Endodermal cell (in vitro differentiated cells): ENCODE measurements at regions not wholly inside any gene's neighbourhood (a gene's known extent, or its start where the extent isn't known, plus 50 kb on each side); places are given as distances from the start of the nearest gene placed in this dataset.

Experiments
- DNase-seq: peaks from one replicate; pipeline ENCODE4 v3.0.0-alpha.2; 2017
- H3K27ac ChIP-seq: 2 replicates; pipeline ENCODE4 v1.5.1; 2013; ENCODE audit warnings: mild to moderate bottlenecking, low read depth, low read length, moderate library complexity
- H3K27me3 ChIP-seq: 2 replicates; pipeline ENCODE4 v1.6.1; 2013; ENCODE audit warnings: mild to moderate bottlenecking, low read length, moderate library complexity; ENCODE audit not compliant: insufficient read depth, control insufficient read depth, poor library complexity, severe bottlenecking
- H3K36me3 ChIP-seq: 2 replicates; pipeline ENCODE4 v1.7.0; 2013; ENCODE audit warnings: mild to moderate bottlenecking, low read length, moderate library complexity; ENCODE audit not compliant: control insufficient read depth, insufficient read depth
- H3K4me1 ChIP-seq: one replicate; pipeline ENCODE4 v1.7.0; 2013; ENCODE audit warnings: low read length; ENCODE audit not compliant: control insufficient read depth, insufficient read depth
- H3K4me3 ChIP-seq: 2 replicates; pipeline ENCODE4 v1.5.1; 2013; ENCODE audit warnings: mild to moderate bottlenecking, low read length, moderate library complexity
- H3K9ac ChIP-seq: 2 replicates; pipeline ENCODE4 v1.6.1; 2013; ENCODE audit warnings: mild to moderate bottlenecking, low read length, moderate library complexity; ENCODE audit not compliant: poor library complexity, severe bottlenecking; ENCODE audit errors: extremely low read depth
- H3K9me3 ChIP-seq: 2 replicates; pipeline ENCODE4 v1.6.1; 2013; ENCODE audit warnings: mild to moderate bottlenecking, low read length, moderate library complexity; ENCODE audit not compliant: control insufficient read depth
- H3K27ac Mint-ChIP-seq: 2 replicates; pipeline ENCODE4 v1.8.0; 2020; ENCODE audit warnings: mixed read lengths
- H3K27me3 Mint-ChIP-seq: 2 replicates; pipeline ENCODE4 v1.8.0; 2021; ENCODE audit warnings: mild to moderate bottlenecking, mixed read lengths; ENCODE audit not compliant: insufficient read depth
- H3K36me3 Mint-ChIP-seq: 2 replicates; pipeline ENCODE4 v1.8.0; 2020; ENCODE audit warnings: low read depth, mixed read lengths
- H3K4me1 Mint-ChIP-seq: 2 replicates; pipeline ENCODE4 v1.8.0; 2020; ENCODE audit warnings: mixed read lengths
- H3K4me3 Mint-ChIP-seq: 2 replicates; pipeline ENCODE4 v1.8.0; 2020; ENCODE audit warnings: mild to moderate bottlenecking, moderate library complexity, mixed read lengths
- H3K9me3 Mint-ChIP-seq: 2 replicates; pipeline ENCODE4 v1.8.0; 2020; ENCODE audit warnings: mild to moderate bottlenecking, mixed read lengths
- WGBS, 2 experiments: methylation state at CpG; one replicate each; pipeline versions ENCODE4 v1.1.5 to v1.1.7; 2013; ENCODE audit warnings: missing lambda C conversion rate in 2 of 2, mixed read lengths in 1 of 2; ENCODE audit not compliant: insufficient coverage in 1 of 2, insufficient read length in 1 of 2; 5-methylcytosine and 5-hydroxymethylcytosine counted together
- TF ChIP-seq, protein P1 (sequence below): fragments of 200-600 bp; sonication (generic); conservative IDR thresholded peaks from 2 replicates; pipeline ENCODE4 v1.5.0; 2021; ENCODE audit warnings: antibody characterized with exemption, mild to moderate bottlenecking

DNA sequence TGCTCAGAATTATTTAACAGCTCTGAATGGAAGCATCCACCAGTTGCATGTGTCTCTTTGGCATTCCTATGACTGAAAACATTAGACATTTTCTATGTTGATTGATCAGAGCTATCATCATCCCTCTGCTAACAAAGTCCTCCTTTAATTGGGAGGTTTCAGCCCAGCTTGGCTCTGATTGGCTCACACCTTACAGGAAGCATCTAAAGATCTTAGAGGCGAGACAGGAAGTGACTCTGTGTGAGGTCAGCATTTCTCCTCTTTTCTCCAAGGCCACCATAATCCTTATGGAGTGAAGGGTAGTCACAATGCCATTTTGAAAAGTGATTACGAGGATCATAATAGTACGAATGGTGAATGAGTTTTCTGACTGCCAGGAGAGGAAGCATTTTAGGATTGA lies 260.8 kb downstream of the MIAT start:
- WGBS, 2 experiments: 94 to 95% methylated on average over 3 of the region's 3 CpGs
- TF ChIP-seq, protein P1, sequence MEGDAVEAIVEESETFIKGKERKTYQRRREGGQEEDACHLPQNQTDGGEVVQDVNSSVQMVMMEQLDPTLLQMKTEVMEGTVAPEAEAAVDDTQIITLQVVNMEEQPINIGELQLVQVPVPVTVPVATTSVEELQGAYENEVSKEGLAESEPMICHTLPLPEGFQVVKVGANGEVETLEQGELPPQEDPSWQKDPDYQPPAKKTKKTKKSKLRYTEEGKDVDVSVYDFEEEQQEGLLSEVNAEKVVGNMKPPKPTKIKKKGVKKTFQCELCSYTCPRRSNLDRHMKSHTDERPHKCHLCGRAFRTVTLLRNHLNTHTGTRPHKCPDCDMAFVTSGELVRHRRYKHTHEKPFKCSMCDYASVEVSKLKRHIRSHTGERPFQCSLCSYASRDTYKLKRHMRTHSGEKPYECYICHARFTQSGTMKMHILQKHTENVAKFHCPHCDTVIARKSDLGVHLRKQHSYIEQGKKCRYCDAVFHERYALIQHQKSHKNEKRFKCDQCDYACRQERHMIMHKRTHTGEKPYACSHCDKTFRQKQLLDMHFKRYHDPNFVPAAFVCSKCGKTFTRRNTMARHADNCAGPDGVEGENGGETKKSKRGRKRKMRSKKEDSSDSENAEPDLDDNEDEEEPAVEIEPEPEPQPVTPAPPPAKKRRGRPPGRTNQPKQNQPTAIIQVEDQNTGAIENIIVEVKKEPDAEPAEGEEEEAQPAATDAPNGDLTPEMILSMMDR: no peak
- peaks cover 2% of the 10 kb centered on the region for H3K4me1 Mint-ChIP-seq
- H3K4me3 Mint-ChIP-seq: no peak overlapping the region
- no peak overlapping the region for H3K27ac Mint-ChIP-seq
- H3K9me3 Mint-ChIP-seq: no peaks in the 10 kb centered on the region
- Histone ChIP-seq H3K27ac (no peak overlapping the region), H3K27me3 (peaks cover 28% of the 10 kb centered on the region), H3K9ac (no peak overlapping the region), H3K4me1 (no peaks in the 10 kb centered on the region), H3K36me3 (no peaks in the 10 kb centered on the region), H3K4me3 (no peak overlapping the region), H3K9me3 (no peaks in the 10 kb centered on the region)
- H3K36me3 Mint-ChIP-seq: no peaks in the 10 kb centered on the region
- DNase-seq: no peak
- peaks cover 26% of the 10 kb centered on the region for H3K27me3 Mint-ChIP-seq

DNA sequence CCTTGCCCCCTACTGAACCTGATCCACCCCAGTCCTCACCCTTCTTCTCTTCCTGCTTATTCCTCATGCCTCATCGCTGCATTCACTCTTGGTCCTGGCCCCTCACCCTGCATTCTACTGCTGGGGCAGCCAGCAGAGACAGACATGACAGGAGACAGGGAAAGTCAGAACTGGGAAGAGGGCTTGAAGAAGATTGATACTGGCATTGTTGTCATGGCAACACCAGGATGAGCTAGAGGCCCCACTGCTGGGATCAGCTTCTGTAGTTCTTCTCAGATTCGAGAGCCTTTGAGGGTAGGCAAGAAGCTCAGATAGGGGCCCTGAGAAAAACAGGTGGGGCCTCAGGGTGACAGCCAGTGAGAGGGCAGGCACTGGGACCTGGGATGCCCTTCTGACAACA lies 264.3 kb downstream of the MIAT start:
- 14 to 69% methylated on average over 1 to 2 of the region's 2 CpGs for WGBS, 2 experiments
- Histone ChIP-seq H3K36me3 (no peaks in the 10 kb centered on the region), H3K9ac (no peak overlapping the region), H3K4me1 (no peaks in the 10 kb centered on the region), H3K27ac (no peak overlapping the region), H3K4me3 (no peak overlapping the region), H3K9me3 (no peaks in the 10 kb centered on the region), H3K27me3 (peaks cover 5% of the 10 kb centered on the region)
- no peak overlapping the region for H3K4me3 Mint-ChIP-seq
- no peaks in the 10 kb centered on the region for H3K4me1 Mint-ChIP-seq
- no peak for DNase-seq
- no peaks in the 10 kb centered on the region for H3K9me3 Mint-ChIP-seq
- peaks cover 9% of the 10 kb centered on the region for H3K27me3 Mint-ChIP-seq
- H3K36me3 Mint-ChIP-seq: no peaks in the 10 kb centered on the region
- TF ChIP-seq, protein P1: no peak
- H3K27ac Mint-ChIP-seq: no peak overlapping the region

DNA sequence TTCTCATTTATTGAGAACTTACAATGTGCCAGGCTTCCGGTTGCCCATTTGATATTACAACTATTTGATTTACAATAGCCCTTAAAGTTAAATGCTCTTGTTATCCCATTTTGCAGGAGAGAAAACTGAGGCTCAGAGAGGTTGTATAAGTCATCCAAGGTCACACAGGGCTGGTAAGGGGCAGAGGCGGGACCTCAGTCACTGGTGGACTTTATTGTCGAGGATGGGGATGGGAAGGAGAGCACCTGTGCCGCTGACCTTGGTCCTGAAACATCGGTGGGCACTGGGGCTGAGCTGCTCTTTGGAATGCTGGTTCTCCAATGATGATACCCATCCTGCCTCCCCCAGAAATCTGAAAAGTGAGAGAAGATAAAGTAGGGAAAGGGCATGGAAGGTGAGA lies 265.4 kb downstream of the MIAT start:
- Mint-ChIP-seq H3K27ac (no peak overlapping the region), H3K4me1 (no peaks in the 10 kb centered on the region), H3K36me3 (no peaks in the 10 kb centered on the region), H3K9me3 (no peaks in the 10 kb centered on the region), H3K27me3 (peaks cover 13% of the 10 kb centered on the region), H3K4me3 (no peak overlapping the region)
- no peak overlapping the region for H3K27ac ChIP-seq
- H3K4me1 ChIP-seq: no peaks in the 10 kb centered on the region
- H3K36me3 ChIP-seq: no peaks in the 10 kb centered on the region
- peaks cover 5% of the 10 kb centered on the region for H3K27me3 ChIP-seq
- TF ChIP-seq, protein P1: no peak
- DNase-seq: peak; percentile 92
- H3K9ac ChIP-seq: no peak overlapping the region
- WGBS, 2 experiments: 35 to 42% methylated on average over 3 to 5 of the region's 5 CpGs
- no peaks in the 10 kb centered on the region for H3K9me3 ChIP-seq
- no peak overlapping the region for H3K4me3 ChIP-seq
